ENCODE measurements at regions not wholly inside any gene's neighbourhood (a gene's known extent, or its start where the extent isn't known, plus 50 kb on each side); places are given as distances from the start of the nearest gene placed in this dataset.

DNA sequence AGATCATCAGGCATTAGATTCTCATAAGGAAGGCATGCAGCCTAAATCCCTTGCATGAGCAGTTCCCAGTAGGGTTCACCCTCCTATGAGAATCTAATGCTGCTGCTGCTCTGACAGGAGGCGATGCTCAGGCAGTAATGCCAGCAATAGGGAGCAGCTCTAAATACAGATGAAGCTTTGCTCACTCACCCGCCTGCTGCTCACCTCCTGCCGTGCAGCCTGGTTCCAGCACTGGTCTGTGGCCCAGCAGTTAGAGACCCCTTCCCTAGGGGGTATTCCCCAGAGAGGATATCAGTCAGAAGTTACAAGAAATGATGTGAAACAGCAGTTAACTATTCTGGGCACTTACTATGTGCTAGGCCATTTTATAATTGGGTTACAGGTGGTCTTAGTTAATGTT, 226.0 kb downstream of the KCNJ3 start:
- Histone ChIP-seq H3K4me3 (no peak overlapping the region), H3K4me1 (no peaks in the 10 kb centered on the region), H3K27ac (no peak overlapping the region), H3K27me3 (no peaks in the 10 kb centered on the region), H3K9me3 (no peaks in the 10 kb centered on the region), H3K36me3 (no peaks in the 10 kb centered on the region)
- ATAC-seq: no peak
- intact Hi-C loops (cut with DNase I): no loop called here
- TF ChIP-seq POLR2A (IDR thresholded peaks at IDR 0.05): no peak
- TF ChIP-seq, protein P1, sequence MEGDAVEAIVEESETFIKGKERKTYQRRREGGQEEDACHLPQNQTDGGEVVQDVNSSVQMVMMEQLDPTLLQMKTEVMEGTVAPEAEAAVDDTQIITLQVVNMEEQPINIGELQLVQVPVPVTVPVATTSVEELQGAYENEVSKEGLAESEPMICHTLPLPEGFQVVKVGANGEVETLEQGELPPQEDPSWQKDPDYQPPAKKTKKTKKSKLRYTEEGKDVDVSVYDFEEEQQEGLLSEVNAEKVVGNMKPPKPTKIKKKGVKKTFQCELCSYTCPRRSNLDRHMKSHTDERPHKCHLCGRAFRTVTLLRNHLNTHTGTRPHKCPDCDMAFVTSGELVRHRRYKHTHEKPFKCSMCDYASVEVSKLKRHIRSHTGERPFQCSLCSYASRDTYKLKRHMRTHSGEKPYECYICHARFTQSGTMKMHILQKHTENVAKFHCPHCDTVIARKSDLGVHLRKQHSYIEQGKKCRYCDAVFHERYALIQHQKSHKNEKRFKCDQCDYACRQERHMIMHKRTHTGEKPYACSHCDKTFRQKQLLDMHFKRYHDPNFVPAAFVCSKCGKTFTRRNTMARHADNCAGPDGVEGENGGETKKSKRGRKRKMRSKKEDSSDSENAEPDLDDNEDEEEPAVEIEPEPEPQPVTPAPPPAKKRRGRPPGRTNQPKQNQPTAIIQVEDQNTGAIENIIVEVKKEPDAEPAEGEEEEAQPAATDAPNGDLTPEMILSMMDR (IDR thresholded peaks at IDR 0.05): no peak
- no peak for DNase-seq
- no CpG with 5 or more reads among the region's 3 CpGs for WGBS (ENCODE audit: insufficient coverage, low coverage, low lambda C conversion rate, missing lambda C conversion rate)

DNA sequence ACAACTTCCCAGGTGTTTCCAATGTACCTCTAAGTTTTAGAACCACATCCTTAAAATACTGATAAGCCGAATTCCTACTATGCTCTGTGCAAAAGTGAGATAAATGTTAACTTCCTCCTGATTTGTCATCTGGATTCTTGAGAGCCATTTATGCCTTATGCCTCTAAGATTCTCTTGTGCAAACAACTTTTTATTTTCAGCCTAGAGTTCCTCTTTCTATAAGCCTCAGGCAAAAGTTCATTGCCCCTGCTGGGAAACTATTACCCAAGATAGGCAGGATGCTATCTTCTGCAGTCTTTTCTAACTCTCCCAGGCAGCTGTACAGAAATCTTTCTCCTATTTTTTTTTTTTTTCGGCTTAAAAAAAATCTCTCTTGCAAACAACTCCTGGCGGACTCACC, 216.1 kb downstream of the KCNJ3 start:
- intact Hi-C loops (cut with DNase I): no loop called here
- Histone ChIP-seq H3K36me3 (no peaks in the 10 kb centered on the region), H3K27ac (no peak overlapping the region), H3K4me3 (no peak overlapping the region), H3K27me3 (no peaks in the 10 kb centered on the region), H3K4me1 (no peaks in the 10 kb centered on the region), H3K9me3 (no peaks in the 10 kb centered on the region)
- 31% methylated on average over 3 of the region's 3 CpGs for WGBS (ENCODE audit: insufficient coverage, low coverage, low lambda C conversion rate, missing lambda C conversion rate)
- DNase-seq (no peak), ATAC-seq (peak; percentile 44 to 72 (median 54))
- TF ChIP-seq, protein P1 (IDR thresholded peaks at IDR 0.05): no peak
- no peak for TF ChIP-seq POLR2A (IDR thresholded peaks at IDR 0.05)

DNA sequence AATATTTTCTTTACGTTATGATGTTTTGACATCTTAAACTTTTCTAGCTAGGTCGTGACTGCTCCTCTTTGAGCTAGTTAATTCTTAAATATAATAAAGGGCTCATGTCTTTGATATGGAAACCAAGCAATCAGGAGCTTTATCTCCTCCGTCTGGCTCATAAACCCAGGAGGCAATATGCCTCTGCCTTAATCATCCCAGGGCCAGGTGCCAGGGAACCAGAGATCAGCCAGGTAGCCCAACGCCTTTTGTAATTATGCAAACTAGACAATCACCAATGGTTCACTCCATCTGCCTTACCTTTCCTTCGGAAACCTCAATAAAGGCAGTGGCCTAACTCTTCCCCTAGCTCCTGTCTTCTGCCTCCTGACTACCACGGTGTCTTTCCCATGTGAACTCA, 213.7 kb downstream of the KCNJ3 start:
- intact Hi-C loops (cut with DNase I): no loop called here
- H3K27me3 ChIP-seq: no peaks in the 10 kb centered on the region
- DNase-seq (no peak), ATAC-seq (no peak)
- no peak overlapping the region for H3K27ac ChIP-seq
- no peak for TF ChIP-seq POLR2A (IDR thresholded peaks at IDR 0.05)
- TF ChIP-seq, protein P1 (IDR thresholded peaks at IDR 0.05): no peak
- no peaks in the 10 kb centered on the region for H3K9me3 ChIP-seq
- no peaks in the 10 kb centered on the region for H3K4me1 ChIP-seq
- H3K4me3 ChIP-seq: no peak overlapping the region
- 70% methylated on average over 6 of the region's 6 CpGs for WGBS (ENCODE audit: insufficient coverage, low coverage, low lambda C conversion rate, missing lambda C conversion rate)
- H3K36me3 ChIP-seq: no peaks in the 10 kb centered on the region

DNA sequence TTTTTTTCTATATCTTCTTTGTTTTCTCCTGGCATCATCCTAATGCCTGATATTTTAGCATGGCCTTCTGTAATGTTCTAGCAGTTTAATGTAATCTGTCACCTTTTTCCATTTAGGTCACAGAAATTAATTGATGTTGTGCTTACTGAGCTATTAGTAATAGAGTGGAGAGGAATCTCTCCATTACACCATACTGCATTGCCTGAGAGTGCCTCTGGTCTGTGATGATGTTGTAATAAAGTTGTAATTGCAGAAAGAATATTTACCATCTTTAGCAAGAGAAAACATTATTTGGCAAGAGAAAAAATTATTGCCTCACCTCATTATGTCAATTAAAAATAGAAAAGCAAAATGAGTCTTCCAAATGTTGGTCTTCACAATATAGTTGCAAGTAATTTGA, 213.2 kb downstream of the KCNJ3 start:
- Histone ChIP-seq H3K36me3 (no peaks in the 10 kb centered on the region), H3K27ac (no peak overlapping the region), H3K4me3 (no peak overlapping the region), H3K9me3 (no peaks in the 10 kb centered on the region), H3K4me1 (no peaks in the 10 kb centered on the region), H3K27me3 (no peaks in the 10 kb centered on the region)
- ATAC-seq (no peak), DNase-seq (no peak)
- TF ChIP-seq, protein P1 (IDR thresholded peaks at IDR 0.05): no peak
- no peak for TF ChIP-seq POLR2A (IDR thresholded peaks at IDR 0.05)
- intact Hi-C loops (cut with DNase I): no loop called here

DNA sequence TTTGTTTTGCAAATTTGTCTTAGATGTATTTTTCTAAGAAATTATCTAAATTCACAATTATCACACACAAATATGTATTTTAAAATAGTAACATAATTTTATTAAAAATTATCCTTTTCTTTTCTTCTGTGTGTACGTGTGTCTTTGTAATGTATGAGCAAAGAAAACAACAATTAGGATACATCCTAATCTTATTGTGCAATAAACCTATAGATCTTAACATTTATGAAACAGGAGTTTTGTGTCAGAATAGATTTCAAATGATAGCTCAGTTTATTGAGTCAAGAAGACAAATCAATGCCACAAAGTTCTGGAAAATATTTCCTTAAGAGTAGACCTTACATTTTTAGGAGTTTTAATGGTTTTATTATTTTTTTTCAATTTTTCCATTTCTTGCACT, 212.2 kb downstream of the KCNJ3 start:
- Histone ChIP-seq H3K36me3 (no peaks in the 10 kb centered on the region), H3K27ac (no peak overlapping the region), H3K27me3 (no peaks in the 10 kb centered on the region), H3K4me3 (no peak overlapping the region), H3K4me1 (no peaks in the 10 kb centered on the region), H3K9me3 (no peaks in the 10 kb centered on the region)
- DNase-seq (no peak), ATAC-seq (no peak)
- intact Hi-C loops (cut with DNase I): no loop called here
- TF ChIP-seq, protein P1 (IDR thresholded peaks at IDR 0.05): no peak
- TF ChIP-seq POLR2A (IDR thresholded peaks at IDR 0.05): no peak
- WGBS (ENCODE audit: insufficient coverage, low coverage, low lambda C conversion rate, missing lambda C conversion rate): 75% methylated on average over 1 of the region's 1 CpG

Measured in right lobe of liver (tissue), 6 donors.